SK-N-DZ (cell line): ENCODE measurements at regions not wholly inside any gene's neighbourhood (a gene's known extent, or its start where the extent isn't known, plus 50 kb on each side); places are given as distances from the start of the nearest gene placed in this dataset.
"Not testable (repeated sequence)": the region's sequence is repeated elsewhere in the genome, so short reads cannot be mapped to it uniquely, and the experiment has no call there.

Experiments used
- DNase-seq: peaks from one replicate; pipeline ENCODE4 v3.0.0-alpha.2; 2015; ENCODE audit warnings: low spot score

DNA sequence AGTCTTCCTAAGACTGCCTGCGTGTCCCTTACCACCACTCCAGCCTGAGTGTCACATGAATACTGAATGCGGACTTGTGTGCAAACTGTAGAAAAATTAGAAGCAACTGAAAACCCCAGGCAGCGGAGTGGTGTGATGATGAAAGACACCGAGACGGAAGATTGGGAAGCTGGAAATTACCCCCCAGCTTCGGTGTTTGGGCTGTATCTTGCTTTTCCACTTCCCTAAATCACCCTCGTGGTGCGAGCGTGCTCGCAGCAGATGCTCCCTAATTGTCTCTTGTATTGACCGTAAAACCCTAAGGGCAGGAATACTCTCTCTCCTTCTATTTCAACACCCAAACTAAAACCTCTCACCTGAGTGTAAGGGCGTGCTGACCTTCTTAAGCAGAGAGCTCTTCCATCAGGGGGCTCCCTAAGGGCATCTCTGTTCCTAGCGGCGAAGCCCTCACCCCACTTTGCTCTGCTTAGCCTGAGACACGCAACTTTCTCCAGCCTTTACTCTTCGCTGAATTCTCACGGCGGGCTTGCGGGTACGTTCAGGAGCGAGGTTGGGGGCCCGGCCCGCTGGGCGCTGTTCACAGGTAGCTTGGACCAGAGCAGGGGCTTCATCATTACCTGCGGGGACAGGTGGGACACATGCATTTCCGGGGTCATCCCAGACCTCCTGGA, 62.4 kb downstream of the CRYBB2 start:
- no peak for DNase-seq

DNA sequence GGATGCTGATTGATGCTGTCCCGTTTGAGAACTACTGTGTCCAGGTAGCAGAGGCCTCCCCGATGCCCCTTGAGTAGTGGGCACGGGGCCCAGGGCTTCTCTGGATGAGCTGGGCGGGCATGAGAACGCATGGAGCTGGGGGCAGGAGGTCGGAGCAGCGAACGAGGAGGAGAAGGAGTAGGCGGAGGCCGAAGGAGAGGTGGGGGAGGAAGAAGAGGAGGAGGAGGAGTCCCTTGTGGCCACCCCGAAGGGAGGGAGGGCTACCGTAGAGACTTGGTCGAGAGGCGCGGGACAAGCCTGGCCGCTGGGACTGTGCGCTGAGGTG, 62.9 kb downstream of the CRYBB2 start:
- DNase-seq = no peak

DNA sequence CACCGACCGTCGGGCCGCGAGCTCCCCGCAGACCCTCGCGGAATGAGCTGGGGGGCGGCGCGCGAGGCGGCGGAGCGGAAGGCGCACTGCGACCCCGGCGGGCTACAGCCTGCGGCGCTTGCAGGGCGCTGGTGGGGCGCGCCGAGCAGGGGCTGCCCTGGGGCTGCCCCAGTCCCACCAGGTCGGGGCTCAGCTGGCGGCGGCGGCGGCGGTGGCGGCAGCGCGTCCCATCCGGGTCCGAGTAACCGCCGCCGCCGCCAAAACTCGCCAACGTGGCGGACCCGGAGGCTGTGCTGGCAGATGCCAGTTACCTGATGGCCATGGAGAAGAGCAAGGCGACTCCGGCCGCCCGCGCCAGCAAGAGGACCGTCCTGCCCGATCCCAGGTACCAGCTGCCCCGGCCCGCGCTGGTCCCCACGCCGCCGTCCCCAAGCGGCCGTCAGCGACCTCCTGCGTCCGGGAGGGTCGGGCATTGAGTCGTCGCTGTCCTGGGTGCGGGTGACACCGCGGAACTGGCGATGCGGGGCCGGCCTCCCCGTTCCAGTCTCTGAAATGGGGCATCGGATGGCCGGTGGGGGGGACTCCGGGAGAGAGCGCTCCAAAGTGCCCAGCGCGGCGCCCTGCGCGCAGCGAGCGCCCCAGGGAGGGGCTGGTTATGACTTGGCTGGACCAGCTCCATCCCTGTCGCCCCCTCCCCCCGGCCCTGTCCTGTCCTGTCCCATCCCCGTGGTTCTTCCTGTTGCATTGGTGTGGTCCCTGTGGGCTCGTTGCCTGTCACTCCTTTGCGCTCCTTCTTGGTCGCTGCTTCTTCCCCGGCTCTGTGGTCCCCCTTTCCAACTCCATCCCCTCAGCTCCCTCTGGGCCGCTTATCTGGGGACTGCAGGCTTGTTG, 63.5 kb downstream of the CRYBB2 start:
- DNase-seq = no peak

DNA sequence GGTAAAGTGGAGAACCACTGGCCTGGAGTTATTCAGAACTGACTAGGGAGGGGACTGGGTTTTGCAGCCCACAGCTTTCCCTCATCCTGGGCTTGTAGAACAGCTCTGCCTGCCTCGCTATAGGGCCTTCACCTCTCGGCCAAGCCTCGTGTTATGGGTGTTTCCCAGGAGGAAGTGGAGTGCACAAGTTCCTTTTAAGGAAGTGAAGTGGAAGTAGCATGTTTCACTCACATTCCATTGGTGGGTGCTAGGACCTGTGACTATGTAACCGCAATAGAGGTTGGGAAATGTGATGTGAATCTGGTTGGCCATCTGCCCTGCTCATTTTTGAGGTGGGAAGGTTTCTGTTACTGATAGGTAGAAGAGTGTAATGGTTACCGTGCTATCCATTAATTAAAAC, 69.0 kb downstream of the CRYBB2 start:
- DNase-seq = not testable (repeated sequence)

DNA sequence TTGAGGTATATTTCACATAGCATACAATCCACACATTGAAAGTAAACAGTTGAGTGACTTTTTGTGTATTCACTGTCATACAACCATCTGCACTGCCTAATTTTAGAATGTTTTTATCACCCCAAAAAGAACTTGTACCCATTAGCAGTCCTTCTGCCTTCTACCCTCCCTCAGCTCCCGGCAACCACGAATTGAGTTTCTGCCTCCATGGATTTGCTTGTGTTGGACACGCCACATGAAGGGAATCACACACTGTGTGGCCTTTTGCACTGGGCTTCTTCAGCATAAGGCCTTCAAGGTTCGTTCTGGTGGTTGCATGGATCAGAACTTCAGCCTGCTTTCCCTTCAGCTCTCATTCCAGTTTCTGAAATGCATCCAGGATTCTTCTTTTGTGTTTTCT, 82.5 kb downstream of the CRYBB2 start:
- DNase-seq = not testable (repeated sequence)

DNA sequence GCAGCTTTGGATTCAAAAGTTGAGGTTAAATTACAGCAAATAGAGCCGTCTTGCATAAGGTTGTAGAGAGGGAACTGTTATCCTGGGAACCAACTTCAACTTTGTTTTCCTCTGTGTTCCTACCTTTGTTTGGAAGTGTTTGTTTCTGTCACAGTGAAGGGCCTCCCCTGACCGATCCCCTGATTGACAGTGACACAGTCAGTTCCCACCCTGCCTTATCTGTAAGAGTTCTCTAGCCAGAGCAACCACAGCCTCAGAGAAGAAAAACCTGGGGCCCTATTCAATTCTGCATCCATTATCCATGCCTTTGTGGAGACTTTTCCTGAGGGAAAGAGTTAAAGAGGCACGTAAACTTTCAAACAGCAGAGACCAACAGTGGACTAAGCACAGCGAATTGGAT, 90.1 kb downstream of the CRYBB2 start:
- DNase-seq = not testable (repeated sequence)

DNA sequence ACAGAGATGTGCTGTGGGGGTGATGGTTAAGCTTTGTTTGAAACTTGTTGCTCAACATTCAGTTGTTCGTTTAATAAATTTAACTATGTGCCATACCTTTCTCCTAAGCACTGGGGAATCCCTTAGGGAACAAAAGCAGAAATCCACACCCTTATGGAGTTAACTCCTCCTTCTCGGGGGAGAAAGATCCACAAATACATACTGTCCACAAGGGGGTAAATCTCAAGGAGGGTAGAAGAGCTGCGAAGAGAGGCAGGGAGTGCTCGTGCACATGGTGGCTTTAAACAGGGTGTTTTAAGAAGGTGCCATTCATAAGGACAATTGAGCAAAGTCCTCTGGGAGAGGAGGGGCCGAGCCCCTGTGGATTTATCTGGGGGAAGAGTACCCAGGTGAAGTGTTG, 92.5 kb downstream of the CRYBB2 start:
- DNase-seq = not testable (repeated sequence)

DNA sequence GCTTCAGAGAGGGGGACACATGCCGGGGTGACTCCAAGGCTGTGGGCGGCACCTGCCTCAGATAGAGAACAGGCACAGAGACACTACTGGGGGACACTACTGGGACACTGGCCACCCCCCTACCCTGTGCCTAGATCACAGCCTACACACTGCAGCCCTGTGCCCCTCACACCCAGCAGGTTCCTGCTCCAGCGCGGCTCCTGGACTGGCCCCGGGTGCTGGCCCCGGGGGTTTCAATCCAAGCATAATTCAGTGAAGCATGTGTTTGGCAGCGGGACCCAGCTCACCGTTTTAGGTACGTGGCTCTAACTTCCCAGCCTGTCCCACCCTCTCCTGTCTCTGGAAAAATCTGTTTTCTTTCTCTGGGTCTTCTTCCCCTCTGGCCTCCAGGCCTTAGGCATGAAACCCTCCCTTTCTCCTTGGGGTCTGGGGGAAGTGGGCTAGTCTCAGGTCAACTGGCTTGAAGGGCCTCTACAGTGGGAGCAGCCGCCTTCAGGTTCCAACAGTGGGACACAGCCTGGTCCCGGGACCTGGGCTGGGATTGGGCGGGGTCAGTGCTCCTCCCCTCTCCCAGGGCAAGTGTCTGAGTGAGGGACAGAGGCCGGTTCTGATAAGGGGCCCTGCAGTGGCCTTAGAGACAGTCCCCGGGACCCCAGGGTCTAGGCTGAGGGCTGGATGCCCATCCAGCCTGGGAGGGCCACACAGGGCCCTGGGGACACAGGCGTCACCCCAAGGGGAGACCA, 98.8 kb downstream of the CRYBB2 start:
- no peak for DNase-seq

DNA sequence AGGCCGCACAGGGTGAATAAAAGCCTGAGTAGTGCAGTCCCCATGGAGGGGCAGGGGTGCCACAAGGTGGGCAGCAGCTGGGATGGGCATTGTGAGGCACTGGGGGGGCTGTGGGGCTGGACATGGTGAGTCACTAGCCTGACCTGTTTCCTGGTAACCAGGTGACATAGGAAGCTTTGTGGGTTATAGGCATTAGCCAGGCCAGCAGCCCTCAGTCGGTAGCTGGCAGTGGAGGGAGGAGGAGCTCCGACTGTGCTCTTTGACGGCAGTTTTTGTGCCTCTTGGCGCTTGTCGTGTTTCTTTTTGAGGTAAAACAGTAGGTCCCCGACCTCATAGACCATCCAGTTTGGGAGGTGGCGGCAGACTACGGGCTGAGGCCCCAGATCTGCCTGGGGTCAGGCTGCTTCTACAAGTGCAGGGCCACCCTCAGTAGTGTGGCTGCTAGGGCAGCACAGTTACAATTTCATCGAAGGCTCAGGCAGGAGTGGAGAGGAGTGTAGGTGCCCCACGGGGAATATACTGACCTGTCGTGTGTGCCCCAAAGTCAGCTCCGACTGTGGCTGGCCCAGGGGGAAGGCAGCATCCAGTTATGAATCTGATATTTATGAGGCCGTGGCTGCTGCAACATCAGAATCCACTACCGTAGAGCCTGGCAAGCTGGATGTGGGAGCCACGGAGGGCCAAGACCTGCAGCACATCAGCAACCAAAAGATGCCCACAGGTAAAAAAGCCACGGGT, 107.7 kb downstream of the CRYBB2 start:
- DNase-seq = no peak

DNA sequence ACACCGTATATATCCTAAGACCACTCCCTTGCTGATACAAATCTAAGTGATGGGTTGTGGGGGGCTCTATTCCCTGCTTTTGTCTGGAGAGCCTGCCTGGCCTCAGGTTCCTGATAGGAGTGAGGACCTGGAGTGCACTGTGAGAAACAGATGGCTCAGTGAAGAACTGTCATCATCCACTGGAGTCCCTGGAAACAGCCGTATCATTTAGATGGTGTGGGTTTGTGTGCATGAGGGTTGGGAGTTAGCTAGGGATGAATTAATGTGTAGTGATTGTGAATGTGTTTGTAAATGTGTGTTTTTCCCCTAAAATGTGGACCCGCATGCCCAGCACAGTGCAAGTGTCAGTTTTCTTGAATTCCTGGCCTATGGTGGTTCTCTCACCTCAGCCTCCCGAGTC, 111.6 kb downstream of the CRYBB2 start:
- no peak for DNase-seq

DNA sequence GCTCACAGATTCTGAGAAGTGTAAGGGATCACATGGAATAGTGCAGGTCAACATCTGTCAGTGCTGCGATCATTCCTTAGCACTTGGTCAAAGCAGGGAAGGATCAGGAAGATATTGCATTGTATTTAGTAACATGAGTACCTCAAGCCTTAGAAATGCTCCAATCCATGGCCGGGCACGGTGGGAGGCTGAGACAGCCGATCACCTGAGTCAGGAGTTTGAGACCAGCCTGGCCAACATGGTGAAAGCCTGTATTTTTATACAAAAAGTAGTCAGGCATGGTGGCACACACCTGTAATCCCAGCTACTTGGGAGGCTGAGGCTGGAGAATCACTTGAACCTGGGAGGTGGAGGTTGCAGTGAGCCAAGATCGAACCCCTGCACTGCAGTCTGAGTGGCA, 112.5 kb downstream of the CRYBB2 start:
- not testable (repeated sequence) for DNase-seq

DNA sequence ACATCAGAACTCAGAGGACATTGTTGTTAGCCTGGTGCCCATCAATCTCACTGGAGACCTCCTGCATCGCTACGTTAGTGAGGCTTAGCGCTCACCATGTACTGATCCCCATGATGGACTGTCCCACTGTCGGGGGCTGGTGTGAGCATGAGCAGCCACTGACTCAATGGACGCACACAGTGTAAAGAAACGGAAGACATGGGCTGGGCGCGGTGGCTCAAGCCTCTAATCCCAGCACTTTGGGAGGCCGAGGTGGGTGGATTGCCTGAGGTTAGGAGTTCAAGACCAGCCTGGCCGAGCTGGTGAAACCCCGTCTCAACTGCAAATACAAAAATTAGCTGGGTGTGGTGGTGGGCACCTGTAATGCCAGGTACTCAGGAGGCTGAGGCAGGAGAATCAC, 112.9 kb downstream of the CRYBB2 start:
- DNase-seq = no peak

DNA sequence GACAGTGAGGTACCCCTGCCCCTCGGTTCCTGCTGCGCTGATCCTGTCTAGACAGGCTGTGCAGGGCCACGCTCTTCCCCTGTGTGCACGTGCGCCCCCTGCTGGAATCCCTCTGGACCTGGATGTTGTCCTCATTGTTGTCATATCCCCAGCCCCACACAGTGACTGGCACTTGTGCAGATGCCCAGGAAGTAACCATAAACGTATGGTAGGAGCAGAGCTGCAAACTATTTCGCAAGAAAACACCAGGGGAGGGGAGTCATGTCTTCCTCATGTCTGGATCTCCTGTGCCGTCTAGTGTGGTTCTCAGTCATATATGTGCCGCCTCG, 114.7 kb downstream of the CRYBB2 start:
- DNase-seq = peak; percentile 45

DNA sequence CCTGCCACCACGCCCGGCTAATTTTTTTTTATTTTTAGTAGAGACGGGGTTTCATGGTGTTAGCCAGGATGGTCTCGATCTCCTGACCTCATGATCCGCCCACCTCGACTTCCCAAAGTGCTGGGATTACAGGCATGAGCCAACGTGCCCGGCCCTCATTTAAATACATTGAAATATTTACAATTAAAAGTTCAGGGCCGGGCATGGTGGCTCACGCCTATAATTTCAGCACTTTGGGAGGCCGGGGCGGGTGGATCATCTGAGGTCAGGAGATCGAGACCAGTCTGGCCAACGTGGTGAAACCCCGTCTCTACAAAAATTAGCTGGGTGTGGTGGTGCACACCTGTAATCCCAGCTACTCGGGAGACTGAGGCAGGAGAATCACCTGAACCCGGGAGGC, 115.2 kb downstream of the CRYBB2 start:
- not testable (repeated sequence) for DNase-seq

DNA sequence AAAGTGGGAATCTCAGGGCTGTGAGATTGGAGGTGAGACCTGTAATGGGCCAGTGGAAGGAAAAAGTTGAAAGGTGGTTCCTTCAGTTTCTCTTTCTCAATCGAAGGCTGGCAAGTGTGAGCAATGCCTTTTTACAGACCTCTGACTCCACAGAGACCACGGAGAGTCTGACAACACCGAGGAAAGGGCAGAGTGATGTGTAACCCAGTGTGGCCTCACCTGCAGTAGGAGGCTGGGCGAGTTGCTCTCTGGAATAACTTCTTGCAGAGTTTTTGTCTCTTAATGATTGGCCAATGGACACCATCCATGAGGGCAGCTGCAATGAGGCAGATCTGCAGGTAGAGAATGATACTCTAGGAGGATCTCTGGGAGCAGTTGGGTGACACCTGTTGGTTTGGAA, 115.8 kb downstream of the CRYBB2 start:
- DNase-seq = not testable (repeated sequence)

DNA sequence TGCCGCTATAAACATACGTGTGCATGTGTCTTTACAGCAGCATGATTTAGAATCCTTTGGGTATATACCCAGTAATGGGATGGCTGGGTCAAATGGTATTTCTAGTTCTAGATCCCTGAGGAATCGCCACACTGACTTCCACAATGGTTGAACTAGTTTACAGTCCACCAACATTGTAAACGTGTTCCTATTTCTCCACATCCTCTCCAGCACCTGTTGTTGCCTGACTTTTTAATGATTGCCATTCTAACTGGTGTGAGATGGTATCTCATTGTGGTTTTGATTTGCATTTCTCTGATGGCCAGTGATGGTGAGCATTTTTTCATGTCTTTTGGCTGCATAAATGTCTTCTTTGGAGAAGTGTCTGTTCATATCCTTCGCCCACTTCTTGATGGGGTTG, 121.1 kb downstream of the CRYBB2 start:
- DNase-seq = not testable (repeated sequence)

DNA sequence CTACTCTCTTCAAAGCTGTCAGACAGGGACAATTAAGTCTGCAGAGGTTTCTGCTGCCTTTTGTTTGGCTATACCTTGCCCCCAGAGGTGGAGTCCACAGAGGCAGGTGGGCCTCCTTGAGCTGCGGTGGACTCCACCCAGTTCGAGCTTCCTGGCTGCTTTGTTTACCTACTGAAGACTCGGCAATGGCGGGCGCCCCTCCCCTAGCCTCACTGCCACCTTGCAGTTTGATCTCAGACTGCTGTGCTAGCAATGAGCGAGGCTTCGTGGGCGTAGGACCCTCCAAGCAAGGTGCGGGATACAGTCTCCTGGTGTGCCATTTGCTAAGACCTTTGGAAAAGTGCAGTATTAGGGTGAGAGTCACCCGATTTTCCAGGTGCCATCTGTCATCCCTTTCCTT, 124.9 kb downstream of the CRYBB2 start:
- not testable (repeated sequence) for DNase-seq

DNA sequence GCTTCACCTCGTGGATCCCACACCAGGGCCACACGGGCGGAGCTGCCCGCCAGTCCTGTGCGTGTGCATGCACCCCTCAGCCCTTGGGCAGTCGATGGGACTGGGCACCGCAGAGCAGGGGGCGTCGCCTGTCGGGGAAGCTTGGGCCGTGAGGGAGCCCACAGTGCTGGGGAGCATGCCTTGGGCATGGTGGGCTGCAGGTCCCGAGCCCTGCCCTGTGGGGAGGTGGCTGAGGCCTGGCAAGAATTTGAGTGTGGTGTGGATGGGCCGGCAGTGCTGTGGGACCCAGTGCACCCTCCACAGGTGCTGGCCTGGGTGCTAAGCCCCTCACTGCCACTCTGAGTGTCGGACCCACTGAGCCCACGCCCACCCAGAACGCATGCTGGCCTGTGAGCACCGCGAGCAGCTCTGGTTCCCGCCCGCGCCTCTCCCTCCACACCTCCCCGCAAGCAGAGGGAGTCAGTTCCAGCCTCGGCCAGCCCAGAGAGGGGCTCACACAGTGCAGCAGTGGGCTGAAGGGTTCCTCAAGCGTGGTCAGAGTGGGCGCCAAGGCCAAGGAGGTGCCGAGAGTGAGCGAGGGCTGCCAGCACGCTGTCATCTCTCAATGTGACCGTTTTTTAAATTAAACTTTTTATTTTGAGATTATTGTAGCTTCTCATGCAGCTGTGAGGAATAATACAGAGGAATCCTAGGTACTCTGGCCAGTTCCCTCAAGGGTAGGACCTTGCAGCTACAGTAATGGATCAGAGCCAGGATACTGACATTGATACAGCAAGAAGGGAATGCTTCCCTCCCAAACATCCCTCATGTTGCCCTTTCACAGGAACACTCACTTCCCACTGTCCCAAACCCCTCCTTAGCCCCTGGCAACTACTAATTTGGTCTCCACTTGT, 127.7 kb downstream of the CRYBB2 start:
- no peak for DNase-seq

DNA sequence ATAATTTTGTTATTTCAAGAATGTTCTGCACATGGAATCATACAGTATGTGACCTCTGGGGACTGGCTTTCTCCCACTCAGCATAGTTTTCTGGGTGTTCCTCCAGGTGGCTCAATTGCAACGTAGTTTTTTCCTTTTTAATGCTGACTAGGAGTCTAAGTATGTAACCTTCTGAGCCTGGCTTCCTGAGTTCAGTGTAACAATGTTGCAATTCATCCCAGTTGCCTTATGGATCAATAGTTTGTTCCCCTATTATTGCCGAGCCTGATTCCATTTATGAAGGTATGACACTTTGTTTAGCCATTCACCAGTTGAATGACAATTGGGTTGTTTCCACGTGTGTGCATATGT, 128.3 kb downstream of the CRYBB2 start:
- DNase-seq = no peak

DNA sequence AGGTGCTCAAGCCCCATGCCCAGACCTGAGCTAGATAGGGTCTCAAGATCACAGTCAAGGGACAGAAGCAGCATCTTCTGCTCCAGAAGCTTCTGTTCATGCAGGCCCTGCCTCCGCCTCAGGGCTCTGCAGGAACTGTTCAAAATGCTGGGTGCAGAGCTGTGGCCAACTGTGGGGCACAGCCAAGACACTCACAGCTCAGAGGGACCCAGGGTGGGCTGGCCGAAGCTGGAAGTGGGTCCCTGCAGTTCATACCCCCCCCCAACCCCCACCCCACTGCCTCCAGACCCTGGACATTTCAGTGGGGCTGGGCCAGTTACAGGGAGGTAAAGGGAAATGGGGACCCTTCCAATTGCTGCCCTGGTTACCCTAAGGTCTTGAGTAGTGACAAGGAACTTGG, 129.0 kb downstream of the CRYBB2 start:
- no peak for DNase-seq

DNA sequence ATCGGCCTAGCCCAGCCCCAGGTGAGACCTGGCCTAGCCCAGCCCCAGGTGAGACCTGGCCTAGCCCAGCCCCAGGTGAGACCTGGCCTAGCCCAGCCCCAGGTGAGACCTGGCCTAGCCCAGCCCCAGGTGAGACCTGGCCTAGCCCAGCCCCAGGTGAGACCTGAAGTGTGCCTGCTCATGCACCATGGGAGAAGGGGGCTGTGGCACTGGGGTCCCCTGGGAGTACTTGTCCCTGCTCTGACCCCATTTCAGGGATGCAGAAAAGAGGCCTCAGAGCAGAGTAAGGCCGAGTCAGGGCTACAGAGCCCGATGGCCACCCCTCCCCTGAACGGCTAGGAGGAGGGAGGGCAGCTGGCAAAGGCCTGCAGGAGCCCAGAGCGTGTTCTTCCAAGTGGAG, 129.6 kb downstream of the CRYBB2 start:
- DNase-seq = not testable (repeated sequence)
